ENCODE measurements at regions not wholly inside any gene's neighbourhood (a gene's known extent, or its start where the extent isn't known, plus 50 kb on each side); places are given as distances from the start of the nearest gene placed in this dataset.

DNA sequence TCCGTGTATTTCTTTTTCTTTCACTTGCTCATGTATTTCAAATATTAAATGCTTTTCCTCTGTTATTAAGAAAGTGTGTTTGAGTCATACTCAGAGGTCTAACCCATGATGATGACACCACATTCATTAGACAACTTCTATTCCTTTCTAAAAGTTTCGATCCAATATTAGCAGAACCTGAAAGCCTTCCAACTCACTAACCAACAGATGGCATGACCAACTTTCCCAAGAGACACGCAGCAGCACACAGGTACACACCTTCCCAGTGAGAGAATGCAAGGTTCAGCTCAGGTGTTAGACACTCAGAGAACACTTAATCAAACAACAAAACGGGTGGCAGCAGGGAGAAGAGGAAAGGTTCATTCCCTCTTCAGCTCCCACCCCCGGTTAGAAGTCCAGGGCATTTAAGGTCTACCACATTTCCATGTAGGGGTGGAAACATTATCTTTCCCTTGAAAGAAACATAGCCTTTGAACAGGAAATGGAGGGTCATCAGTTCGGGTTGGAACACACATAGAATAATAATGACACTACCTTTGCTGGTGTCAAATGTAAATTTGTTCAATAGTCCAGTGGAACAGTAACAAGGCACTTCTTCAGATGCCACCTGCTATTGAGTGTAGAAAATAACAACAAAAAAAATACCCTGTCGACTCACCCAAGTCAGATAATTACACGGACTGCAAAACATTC is 404.2 kb downstream of the COG6 start:
- no peak for TF ChIP-seq GATA3 (IDR thresholded peaks at IDR 0.05; ENCODE audit: low read depth, low read length)
- no peak for TF ChIP-seq GATA2 (IDR thresholded peaks at IDR 0.05; ENCODE audit: low read depth, low read length)

All from SH-SY5Y (cell line).